H7 (cell line): ENCODE measurements at regions not wholly inside any gene's neighbourhood (a gene's known extent, or its start where the extent isn't known, plus 50 kb on each side); places are given as distances from the start of the nearest gene placed in this dataset.
"Not testable (repeated sequence)": the region's sequence is repeated elsewhere in the genome, so short reads cannot be mapped to it uniquely, and the experiment has no call there.

Source experiments
- DNase-seq: peaks from one replicate; pipeline ENCODE4 v3.0.0; 2012
- H3K27me3 ChIP-seq: 2 replicates; pipeline ENCODE4 v1.6.0; 2011; ENCODE audit warnings: mild to moderate bottlenecking, low read length; ENCODE audit not compliant: control insufficient read depth, insufficient read depth
- H3K36me3 ChIP-seq: replicated peaks from 2 replicates; pipeline ENCODE4 v1.5.1; 2011; ENCODE audit warnings: low read length; ENCODE audit not compliant: control insufficient read depth, insufficient read depth
- H3K4me3 ChIP-seq: 2 replicates; pipeline ENCODE4 v1.5.1; 2011; ENCODE audit warnings: low read depth, mild to moderate bottlenecking, control low read depth, low read length, moderate library complexity; ENCODE audit not compliant: insufficient read depth

- Histone ChIP-seq H3K4me3 (no peak overlapping the region), H3K36me3 (no peaks in the 10 kb centered on the region), H3K27me3 (no peaks in the 10 kb centered on the region)
- DNase-seq, result no peak
Measured at GRCh38 chr5:13227513-13227912, 717.0 kb downstream of the DNAH5 start.

- DNase-seq, result peak; percentile 12
- Histone ChIP-seq H3K27me3 (no peaks in the 10 kb centered on the region), H3K4me3 (no peak overlapping the region), H3K36me3 (no peaks in the 10 kb centered on the region)
Measured at GRCh38 chr5:13218518-13218917, 726.0 kb downstream of the DNAH5 start.

GRCh38 chr5:13217636-13218035 is 726.9 kb downstream of the DNAH5 start:
- H3K27me3 ChIP-seq, result no peaks in the 10 kb centered on the region
- H3K4me3 ChIP-seq, result no peak overlapping the region
- H3K36me3 ChIP-seq, result no peaks in the 10 kb centered on the region
- no peak for DNase-seq

GRCh38 chr5:13215806-13216205 is 728.7 kb downstream of the DNAH5 start:
- Histone ChIP-seq H3K4me3 (no peak overlapping the region), H3K36me3 (no peaks in the 10 kb centered on the region), H3K27me3 (no peaks in the 10 kb centered on the region)
- no peak for DNase-seq

GRCh38 chr5:13215370-13215769 is 729.1 kb downstream of the DNAH5 start:
- no peaks in the 10 kb centered on the region for H3K27me3 ChIP-seq
- no peak overlapping the region for H3K4me3 ChIP-seq
- H3K36me3 ChIP-seq, result no peaks in the 10 kb centered on the region
- no peak for DNase-seq

- no peak for DNase-seq
- no peak overlapping the region for H3K4me3 ChIP-seq
- H3K27me3 ChIP-seq, result no peaks in the 10 kb centered on the region
- H3K36me3 ChIP-seq, result no peaks in the 10 kb centered on the region
Measured at GRCh38 chr5:13214182-13214581, 730.3 kb downstream of the DNAH5 start.

GRCh38 chr5:13212886-13213285 is 731.6 kb downstream of the DNAH5 start:
- no peak for DNase-seq
- no peaks in the 10 kb centered on the region for H3K36me3 ChIP-seq
- no peaks in the 10 kb centered on the region for H3K27me3 ChIP-seq

GRCh38 chr5:13211064-13211463 is 733.4 kb downstream of the DNAH5 start:
- DNase-seq, result no peak
- no peaks in the 10 kb centered on the region for H3K36me3 ChIP-seq
- H3K27me3 ChIP-seq, result no peaks in the 10 kb centered on the region
- no peak overlapping the region for H3K4me3 ChIP-seq

More at GRCh38 chr5:13212886-13213285, 731.6 kb downstream of the DNAH5 start:
- no peak overlapping the region for H3K4me3 ChIP-seq

- no peak overlapping the region for H3K4me3 ChIP-seq
Measured at GRCh38 chr5:13207112-13207511, 737.4 kb downstream of the DNAH5 start.

GRCh38 chr5:13201022-13201421 is 743.5 kb downstream of the DNAH5 start:
- Histone ChIP-seq H3K27me3 (no peaks in the 10 kb centered on the region), H3K4me3 (no peak overlapping the region), H3K36me3 (no peaks in the 10 kb centered on the region)
- DNase-seq, result no peak

More at GRCh38 chr5:13207112-13207511, 737.4 kb downstream of the DNAH5 start:
- no peak for DNase-seq
- Histone ChIP-seq H3K36me3 (no peaks in the 10 kb centered on the region), H3K27me3 (no peaks in the 10 kb centered on the region)

GRCh38 chr5:13198226-13198625 is 746.3 kb downstream of the DNAH5 start:
- not testable (repeated sequence) for H3K27me3 ChIP-seq, H3K4me3 ChIP-seq, H3K36me3 ChIP-seq, DNase-seq

GRCh38 chr5:13189532-13189931 is 755.0 kb downstream of the DNAH5 start:
- Histone ChIP-seq H3K4me3 (no peak overlapping the region), H3K27me3 (no peaks in the 10 kb centered on the region), H3K36me3 (no peaks in the 10 kb centered on the region)
- no peak for DNase-seq

- no peak for DNase-seq
- no peaks in the 10 kb centered on the region for H3K36me3 ChIP-seq
- H3K27me3 ChIP-seq, result no peaks in the 10 kb centered on the region
- no peak overlapping the region for H3K4me3 ChIP-seq
Measured at GRCh38 chr5:13188371-13188770, 756.1 kb downstream of the DNAH5 start.

GRCh38 chr5:13187186-13187585 is 757.3 kb downstream of the DNAH5 start:
- Histone ChIP-seq H3K27me3 (no peaks in the 10 kb centered on the region), H3K4me3 (no peak overlapping the region), H3K36me3 (no peaks in the 10 kb centered on the region)
- DNase-seq, result no peak

- H3K36me3 ChIP-seq, result no peaks in the 10 kb centered on the region
- no peaks in the 10 kb centered on the region for H3K27me3 ChIP-seq
- DNase-seq, result no peak
- no peak overlapping the region for H3K4me3 ChIP-seq
Measured at GRCh38 chr5:13186177-13186576, 758.3 kb downstream of the DNAH5 start.

- DNase-seq, result no peak
- Histone ChIP-seq H3K27me3 (no peaks in the 10 kb centered on the region), H3K36me3 (no peaks in the 10 kb centered on the region)
Measured at GRCh38 chr5:13179407-13180087, 764.9 kb downstream of the DNAH5 start.

More at GRCh38 chr5:13179407-13180087, 764.9 kb downstream of the DNAH5 start:
- no peak overlapping the region for H3K4me3 ChIP-seq
